HG03442 (cell line): ENCODE measurements at regions not wholly inside any gene's neighbourhood (a gene's known extent, or its start where the extent isn't known, plus 50 kb on each side); places are given as distances from the start of the nearest gene placed in this dataset.
"Not testable (repeated sequence)": the region's sequence is repeated elsewhere in the genome, so short reads cannot be mapped to it uniquely, and the experiment has no call there.

ENCODE experiments used
- ATAC-seq: cut with Tn5 transposase; IDR thresholded peaks from one replicate; pipeline ENCODE4 v1.9.1; 2021; ENCODE audit warnings: mild to moderate bottlenecking, moderate library complexity; ENCODE audit not compliant: unreplicated experiment

DNA sequence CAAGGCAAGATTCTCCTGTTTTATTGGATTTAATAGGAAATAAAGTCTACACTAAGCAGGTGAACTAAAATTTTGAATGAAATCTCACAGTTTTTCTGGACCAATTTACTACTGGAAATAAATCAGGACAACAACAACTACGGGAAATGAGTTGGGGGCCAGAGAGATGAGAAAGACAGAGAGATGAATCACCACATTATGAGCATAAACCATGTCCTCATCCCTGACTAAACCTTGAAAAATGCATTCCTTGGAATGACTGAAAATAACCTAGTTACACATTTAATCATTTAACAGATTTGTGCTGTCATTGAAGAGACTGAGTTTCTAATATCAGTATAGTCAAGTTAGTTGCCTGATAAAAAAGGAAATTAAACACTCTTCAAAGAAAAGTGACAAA, 608.4 kb upstream of the KCND2 start:
- ATAC-seq: no peak

DNA sequence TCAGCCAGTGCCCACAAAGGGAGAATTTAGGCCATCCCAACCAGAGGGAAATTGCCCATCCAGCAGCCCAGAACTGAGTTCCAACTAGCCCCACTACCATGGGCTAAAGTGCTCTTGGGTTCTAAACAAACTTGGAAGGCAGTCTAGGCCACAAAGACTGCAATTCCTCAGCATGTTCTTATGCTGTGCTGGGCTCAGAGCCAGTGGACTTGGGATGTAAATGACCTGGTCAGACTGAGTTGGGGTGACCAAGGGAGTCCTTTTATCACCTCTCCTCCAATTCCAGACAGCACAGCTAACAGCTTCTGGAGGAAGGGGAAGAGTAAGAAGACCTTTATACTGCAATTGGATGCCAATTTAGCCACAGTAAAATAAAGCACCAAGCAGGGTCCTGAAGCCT, 607.2 kb upstream of the KCND2 start:
- no peak for ATAC-seq

DNA sequence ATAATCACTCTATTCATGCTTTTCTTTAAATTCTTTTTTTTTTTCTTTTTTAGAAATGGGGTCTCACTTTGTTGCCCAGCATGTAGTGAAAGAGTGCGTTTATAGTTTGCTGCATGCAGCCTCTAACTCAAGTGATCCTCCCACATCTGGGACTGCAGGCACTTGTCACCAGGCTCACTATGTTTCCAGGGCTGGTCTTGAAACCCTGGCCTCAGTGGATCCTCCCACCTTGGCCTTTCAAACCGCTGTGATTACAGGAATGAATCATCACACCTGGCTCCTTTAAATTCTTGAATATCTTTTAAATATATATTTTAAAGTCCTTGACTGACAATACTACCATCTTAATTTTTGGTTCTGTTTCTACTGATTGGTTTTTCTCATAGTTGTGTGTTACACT, 591.6 kb upstream of the KCND2 start:
- no peak for ATAC-seq

DNA sequence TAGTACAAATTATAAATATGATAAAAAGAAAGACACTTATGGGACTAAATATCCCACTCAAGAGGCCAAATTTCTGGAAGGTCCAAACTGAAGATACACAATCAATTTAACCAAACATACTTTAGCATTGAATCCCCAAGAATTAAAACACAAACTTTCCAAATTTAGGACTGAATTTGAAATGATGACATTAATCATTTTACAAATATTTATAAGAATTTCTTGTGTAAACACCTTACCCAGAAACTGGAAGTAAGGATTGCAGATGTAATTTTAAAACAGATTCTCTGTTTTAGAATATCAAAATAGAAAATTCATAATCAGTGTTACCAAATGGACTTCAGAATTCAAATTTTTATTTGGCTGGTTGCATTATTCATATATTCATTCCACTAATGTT, 588.2 kb upstream of the KCND2 start:
- ATAC-seq: no peak

DNA sequence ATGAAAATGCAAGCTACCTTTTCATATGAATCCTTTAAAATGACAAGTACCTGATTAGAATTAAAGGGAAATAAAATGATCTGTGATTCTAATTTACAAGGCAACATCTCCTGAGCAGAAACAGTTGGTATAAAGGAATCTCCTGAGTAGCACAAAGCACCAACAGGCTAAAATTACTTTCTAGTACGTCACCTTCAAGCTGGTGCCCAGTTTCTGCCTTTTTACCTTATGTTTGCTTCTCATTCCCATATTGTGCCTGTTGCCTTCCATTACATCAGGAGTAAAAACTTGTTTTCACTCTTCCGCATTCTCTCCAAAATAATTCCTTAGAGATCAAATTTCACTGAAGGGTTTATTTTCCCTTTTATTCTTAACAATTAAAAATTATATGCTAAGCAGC, 587.1 kb upstream of the KCND2 start:
- no peak for ATAC-seq

DNA sequence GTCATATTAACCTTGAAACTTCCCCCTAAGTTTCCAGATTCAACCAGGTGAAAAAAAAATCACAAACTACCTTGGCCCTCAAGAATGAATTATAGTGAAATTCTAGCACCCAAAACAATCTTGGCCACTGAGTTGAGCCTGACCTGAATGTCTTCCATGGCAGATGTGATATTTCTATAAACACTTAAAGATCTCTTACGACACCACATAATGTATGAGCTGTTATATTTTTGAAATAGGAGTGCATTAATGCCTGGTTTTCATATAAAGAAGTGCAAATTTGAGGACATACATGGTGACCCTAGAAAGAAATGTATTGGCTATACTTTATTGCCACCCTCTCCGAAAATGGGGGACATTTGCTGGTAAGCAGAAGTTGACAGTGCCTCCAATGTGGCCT, 584.1 kb upstream of the KCND2 start:
- no peak for ATAC-seq

DNA sequence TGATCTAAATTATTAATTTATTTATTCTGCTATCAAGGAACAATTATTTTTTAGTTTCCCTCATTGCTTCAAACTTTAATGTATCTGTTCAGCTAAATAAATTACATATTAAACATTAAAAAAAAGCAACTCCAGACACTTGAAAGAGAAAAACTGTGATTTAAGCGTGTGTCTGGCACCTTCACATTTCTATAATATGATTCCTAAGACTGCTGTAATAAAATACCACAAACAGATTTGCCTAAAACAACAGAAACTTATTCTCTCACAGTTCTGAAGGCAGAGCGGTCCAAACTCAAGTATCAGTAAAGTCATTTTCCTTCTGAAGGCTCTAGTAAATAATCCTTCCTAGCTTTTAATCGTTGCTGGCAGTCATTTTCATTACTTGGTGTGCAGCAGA, 580.4 kb upstream of the KCND2 start:
- no peak for ATAC-seq

DNA sequence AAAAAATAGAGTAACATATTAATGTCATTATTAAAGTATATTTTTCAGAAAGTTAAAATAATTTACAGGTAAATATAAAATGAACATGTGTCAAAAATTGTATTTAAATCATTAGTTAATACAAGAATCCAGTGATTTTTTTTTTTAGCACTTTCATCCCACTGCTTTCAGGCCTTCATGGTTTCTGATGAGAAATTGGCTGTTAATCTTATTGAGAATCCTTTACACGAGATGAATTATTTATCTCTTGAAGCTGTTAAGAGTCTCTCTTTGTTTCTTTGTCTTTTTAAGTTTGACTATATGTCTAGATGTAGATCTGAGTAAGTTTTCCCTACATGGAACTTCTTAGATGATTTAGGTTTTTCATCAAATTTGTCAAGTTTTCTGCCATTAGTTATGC, 578.5 kb upstream of the KCND2 start:
- ATAC-seq: no peak

DNA sequence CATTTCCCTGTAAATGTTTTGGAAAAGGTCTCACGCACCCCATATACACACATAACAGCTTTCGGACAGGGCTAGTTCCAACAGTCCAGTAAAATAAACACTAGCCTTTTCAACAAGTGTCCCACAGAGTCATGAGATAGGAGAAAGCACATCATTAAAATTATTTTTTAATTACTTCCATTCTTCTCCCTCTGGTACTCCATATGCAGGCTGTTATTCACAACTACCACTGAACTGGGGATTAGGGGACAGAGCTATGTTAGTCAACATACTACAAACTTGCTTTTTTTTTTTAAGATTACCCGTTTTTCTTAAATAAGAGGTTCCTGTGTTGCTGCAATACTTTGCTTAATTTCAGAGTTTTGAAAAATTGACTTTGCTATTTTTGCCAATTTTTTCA, 576.6 kb upstream of the KCND2 start:
- ATAC-seq: no peak

DNA sequence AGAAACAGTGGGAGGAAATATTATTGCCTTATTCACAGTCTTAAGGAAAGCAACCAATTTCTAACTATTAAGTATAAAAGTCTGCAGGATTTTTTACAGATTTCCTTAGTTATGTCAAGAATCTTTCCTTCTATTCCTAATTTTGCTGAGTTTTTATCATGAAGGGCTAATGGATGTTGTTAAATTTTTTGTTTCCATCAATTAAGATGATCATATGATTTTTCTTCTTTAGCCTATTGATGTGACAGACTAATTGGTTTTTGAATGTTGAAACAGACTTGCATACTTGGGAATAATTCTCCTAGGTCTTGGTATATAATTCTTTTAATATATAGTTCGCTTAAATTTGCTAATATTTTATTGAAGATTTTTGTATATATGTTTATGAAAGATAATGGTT, 569.1 kb upstream of the KCND2 start:
- no peak for ATAC-seq

DNA sequence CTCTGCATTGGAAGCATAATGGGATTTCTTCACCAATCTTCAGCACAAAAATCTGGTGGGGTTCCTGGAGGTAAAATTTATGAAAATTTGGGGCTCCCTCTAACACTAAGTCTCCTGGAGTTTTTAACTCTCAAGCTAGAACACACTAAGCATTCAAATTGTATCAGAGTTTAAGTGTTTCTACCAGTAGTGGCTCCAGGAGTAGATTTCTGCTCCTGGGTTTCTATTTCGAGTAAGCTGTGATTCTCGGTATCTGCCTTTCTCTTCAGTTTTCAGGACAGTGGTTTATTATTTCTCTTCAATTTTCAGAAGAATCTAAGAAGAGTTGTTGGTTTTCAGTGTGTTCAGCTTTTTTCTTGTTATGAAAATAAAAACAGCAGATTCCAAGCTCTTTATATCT, 566.4 kb upstream of the KCND2 start:
- ATAC-seq: no peak

DNA sequence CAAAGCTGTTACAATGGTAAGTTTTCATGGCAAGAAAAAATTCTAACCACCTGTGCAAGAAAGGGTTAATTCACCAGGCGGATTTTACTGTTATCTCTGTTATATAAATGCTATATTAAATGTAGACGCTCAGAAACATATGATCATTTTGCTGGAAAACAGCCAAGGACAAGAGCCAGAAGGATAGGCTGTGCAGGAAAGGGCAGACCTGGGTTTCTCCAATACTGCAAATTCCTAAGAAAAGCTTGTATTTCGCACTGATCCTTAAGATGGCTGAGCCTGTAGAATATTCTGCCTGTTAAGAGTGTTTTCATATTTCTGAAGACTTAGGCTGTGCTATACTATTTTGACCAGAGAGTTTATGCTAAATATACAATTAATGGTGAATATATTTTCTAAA, 564.1 kb upstream of the KCND2 start:
- ATAC-seq: no peak

DNA sequence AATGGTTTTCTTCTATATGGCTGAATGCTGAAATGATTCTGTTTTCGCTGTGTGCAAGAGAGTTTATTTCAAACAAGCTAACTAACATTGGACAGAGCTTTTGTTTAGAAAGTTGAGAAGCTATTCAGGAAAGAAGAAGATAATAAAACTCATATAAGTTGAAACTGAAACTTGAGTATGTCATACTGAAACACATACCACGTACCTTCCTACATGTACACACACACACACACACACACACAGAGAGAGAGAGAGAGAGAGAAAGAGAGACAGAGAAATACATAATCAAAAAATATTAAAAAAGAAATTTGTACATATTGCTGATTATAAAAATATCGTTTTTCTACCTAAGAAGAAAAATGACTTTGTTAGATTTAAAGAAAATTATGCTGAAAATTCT, 561.9 kb upstream of the KCND2 start:
- peak; percentile 76 for ATAC-seq

DNA sequence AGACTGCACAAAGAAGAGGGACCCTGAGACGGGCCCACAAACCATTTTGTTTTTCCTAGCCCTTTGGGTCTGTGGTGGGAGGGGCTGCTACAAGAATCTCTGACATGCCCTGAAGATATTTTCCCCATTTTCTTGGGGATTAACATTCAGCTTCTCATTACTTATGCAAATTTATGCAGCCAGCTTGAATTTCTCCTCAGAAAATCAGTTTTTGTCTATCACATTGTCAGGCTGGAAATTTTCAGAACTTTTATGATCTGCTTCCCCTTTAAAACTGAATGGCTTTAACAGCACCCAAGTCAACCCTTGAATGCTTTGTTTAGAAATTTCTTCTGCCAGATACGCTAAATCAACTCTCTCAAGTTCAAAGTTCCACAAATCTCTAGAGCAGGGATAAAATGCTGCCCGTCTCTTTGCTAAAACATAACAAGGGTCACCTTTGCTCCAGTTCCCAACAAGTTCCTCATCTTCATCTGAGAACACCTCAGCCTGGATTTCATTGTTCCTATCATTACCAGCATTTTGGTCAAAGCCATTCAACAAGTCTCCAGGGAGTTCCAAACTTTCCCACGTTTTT, 560.0 kb upstream of the KCND2 start:
- no peak for ATAC-seq

DNA sequence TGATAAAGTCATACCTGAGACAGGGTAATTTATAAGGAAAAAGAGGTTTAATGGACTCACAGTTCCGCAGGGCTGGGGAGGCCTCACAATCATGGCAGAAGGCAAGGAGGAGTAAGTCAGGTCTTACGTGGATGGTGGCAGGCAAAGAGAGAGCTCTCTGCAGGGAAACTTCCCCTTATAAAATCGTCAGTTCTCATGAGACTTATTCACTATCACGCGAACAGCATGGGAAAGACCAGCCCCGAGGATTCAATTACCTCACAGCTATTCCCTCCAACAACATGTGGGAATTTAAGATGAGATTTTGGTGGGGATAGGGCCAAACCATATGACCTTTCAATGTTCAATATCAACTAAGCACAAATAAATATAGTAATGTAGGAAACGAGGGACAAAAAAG, 559.4 kb upstream of the KCND2 start:
- no peak for ATAC-seq

DNA sequence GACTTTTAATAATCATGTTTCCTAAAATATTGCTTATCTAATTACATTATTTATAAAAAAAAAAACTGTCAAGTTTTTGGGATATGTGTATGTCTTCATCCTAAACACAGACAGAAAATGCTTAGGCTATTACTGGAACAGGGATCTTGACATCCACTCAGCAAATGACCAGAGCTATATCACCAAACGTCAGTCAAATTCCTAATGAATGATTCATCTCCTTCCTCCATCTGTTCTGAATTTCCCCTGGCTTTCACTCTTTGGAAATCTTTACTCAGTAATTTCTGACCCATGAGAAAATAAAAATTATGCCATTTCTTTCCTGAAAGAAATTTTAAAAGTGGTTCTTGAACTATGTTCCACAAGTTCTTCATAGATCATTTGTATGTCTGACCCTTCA, 552.4 kb upstream of the KCND2 start:
- ATAC-seq: no peak

DNA sequence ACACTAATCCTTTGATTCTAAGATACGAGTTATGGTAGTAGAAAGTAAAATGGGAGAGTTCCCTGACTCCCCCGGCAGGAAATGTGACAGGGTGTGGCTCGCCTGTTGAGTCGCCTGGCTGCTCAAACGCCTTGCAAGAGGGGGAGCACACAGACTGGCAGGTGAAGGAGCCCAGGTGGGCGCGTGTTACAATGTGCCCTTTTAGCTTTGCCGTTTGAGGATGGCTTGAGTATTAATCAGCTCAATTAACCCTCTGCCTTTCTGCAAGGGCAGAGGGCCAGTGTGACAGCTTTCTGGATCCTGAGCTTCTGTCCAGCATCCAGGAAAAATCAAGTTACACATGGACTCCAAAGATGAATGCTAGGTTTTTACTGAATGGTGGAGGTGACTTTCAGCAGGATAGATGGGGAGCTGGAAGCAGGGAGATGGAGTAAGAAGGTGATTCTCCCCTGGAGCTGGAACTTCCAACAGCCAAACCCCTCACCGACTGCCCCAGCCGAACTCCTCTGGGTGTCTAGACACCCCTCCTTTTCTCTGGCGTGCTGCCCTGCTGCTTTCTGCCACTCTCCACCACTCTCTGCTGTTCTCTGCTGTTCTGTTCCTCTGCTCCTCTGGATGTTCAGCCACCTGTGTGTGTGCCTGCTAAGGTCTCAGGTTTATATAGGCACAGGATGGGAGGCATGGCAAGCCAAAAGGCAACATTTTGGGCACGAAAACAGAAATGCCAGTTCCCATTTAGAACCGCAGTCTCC, 548.8 kb upstream of the KCND2 start:
- ATAC-seq: no peak

DNA sequence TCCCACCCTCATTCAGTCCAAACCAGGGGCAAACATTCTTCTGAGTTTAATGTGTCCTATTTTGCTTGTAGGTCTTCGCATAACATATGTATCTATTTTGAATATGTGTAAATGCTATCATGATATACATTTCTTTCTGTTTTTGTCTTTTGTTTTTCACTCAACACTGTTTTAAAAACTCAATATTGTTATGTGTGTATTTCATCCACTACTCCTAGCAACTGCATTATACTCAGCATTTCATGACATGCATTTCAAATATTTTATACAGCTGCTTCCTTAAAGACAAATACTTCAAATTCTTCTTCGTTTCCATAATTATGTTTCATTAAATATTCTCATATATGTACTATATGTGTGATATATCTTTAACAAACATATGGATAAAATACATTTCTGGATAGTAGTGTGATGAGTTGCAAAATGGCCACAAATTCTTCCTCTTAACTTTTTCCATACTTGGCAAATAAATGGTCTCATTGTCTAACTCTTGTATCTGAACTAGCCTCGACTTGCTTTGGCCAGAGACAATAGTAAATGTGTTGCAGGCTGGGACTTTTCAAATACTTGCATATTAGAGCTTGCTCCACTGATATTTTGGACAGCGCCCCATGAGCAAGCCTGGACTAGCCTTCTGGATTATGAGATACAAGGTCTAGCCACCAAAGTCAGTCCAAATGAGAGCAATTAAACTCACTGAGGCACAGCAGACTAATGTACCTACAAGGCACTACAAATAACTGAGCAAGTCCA, 539.7 kb upstream of the KCND2 start:
- ATAC-seq: no peak

DNA sequence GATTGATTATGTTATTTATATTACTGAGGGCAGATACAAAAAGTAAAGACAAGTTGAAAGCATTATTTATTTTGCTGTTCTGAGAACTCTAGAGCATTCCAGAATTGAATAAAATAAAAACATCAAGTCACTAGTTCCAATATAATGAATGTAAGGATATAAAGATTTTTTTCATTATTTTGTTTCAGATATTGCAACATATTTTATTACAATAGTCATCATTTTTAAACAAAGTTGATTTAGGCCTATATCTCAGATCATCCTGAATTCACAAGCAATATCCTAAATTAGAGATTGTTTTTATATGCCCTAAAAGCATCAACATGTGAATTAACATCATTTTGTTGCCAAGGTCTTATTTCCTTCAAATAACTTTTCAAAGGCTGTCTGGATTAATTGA, 535.6 kb upstream of the KCND2 start:
- no peak for ATAC-seq

DNA sequence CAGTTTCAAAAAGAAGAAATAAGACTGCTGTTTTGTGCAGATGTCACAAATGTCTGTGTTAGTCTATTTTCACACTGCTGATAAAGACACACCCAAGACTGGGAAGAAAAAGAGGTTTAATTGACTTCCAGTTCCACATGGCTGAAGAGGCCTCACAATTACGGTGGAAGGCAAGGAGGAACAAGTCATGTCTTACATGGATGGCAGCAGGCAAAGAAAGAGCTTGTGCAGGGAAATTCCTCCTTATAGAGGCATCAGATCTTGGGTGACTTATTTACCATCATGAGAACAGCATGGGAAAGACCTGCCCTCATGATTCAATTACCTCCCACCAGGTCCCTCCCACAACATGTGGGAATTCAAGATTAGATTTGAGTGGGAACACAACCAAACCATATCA, 527.7 kb upstream of the KCND2 start:
- not testable (repeated sequence) for ATAC-seq

DNA sequence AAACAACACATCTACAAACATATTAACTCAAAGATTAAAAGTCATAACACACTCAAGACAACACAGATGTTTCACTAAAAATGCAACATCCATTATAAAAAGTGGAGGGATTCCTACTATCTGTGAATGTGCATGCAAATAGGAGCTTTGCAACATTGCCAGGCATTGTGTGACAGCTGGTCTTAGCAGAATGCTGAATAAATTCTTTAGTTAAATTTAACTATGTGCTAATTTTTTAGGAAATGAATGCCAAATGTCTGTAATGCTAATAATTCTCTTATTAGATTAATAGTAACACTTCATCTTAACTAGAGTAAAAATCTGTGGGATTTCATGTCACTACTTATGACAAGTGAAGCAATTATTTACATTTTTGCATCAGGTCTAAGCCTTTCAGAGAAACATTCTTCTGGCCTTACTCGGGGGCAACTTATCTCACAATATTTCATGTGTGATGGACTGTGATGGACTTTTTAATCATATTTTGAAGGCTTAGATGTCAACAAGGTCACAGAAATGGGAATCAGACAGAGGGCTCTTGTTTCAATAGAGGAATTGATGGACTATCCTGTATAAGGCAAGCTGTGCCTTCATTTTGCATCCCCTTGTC, 524.6 kb upstream of the KCND2 start:
- ATAC-seq: no peak

DNA sequence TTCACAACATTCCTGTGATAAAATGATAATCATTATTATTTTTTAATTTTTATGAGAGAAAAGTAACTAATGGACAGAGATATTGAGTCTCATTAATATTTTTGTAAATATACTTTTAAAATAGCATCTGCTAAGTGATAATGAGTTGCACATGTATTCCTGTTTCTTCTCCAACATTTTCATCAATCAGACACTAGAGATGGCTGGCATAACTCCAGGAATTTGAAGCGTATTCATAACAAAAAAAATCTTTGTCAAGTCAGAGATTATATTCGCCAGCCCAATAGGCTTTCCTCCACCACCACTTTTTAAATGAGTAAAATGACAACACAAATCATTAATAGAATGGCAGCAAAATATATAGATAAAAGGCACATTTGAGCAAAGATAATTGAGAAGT, 524.0 kb upstream of the KCND2 start:
- ATAC-seq: no peak
